ENCODE measurements at regions not wholly inside any gene's neighbourhood (a gene's known extent, or its start where the extent isn't known, plus 50 kb on each side); places are given as distances from the start of the nearest gene placed in this dataset.

DNA sequence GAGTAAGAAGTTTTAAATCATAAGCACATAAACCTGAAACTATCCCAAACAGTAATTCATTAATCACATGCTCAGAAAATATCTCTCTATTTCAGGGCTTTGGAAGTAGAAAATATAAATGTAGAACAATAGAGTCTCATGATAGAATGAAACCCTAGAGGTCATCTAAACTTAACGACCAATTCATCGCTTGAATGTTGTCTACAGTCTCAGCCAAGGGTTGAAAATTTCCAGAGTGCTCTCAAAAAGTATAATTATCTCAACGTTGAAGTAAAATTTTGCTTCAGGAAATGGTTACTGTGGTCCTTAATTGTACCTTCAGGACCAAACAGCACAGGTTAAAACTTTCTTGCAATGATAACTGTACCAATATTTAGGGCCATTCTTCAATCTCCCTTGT is 1053.6 kb upstream of the SEL1L start:
- H3K4me1 ChIP-seq: no peaks in the 10 kb centered on the region
- DNase-seq: no peak

GRCh38 chr14:82595466-82595865 is 1061.8 kb upstream of the SEL1L start:
- no peaks in the 10 kb centered on the region for H3K27me3 ChIP-seq
- no peak overlapping the region for H3K4me3 ChIP-seq
- ATAC-seq (no peak), DNase-seq (no peak)
- intact Hi-C loops (cut with DNase I): no loop called here
- TF ChIP-seq POLR2A (IDR thresholded peaks at IDR 0.05): no peak
- TF ChIP-seq, protein P1, sequence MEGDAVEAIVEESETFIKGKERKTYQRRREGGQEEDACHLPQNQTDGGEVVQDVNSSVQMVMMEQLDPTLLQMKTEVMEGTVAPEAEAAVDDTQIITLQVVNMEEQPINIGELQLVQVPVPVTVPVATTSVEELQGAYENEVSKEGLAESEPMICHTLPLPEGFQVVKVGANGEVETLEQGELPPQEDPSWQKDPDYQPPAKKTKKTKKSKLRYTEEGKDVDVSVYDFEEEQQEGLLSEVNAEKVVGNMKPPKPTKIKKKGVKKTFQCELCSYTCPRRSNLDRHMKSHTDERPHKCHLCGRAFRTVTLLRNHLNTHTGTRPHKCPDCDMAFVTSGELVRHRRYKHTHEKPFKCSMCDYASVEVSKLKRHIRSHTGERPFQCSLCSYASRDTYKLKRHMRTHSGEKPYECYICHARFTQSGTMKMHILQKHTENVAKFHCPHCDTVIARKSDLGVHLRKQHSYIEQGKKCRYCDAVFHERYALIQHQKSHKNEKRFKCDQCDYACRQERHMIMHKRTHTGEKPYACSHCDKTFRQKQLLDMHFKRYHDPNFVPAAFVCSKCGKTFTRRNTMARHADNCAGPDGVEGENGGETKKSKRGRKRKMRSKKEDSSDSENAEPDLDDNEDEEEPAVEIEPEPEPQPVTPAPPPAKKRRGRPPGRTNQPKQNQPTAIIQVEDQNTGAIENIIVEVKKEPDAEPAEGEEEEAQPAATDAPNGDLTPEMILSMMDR (IDR thresholded peaks at IDR 0.05): no peak
- H3K27ac ChIP-seq: no peak overlapping the region
- H3K36me3 ChIP-seq: no peaks in the 10 kb centered on the region
- H3K9me3 ChIP-seq: peaks cover 0 to 7% (median 0%) of the 10 kb centered on the region in 12 donors
- H3K4me1 ChIP-seq: no peaks in the 10 kb centered on the region

More for the DNA sequence above, 1053.6 kb upstream of the SEL1L start:
- H3K36me3 ChIP-seq: no peaks in the 10 kb centered on the region
- intact Hi-C loops (cut with DNase I): no loop called here
- 65 to 73% (median 70%) methylated on average over 3 of the region's 3 CpGs for WGBS, 4 donors
- H3K9me3 ChIP-seq: no peaks in the 10 kb centered on the region
- H3K27me3 ChIP-seq: no peaks in the 10 kb centered on the region
- ATAC-seq: no peak
- H3K4me3 ChIP-seq: no peak overlapping the region
- TF ChIP-seq, protein P1 (IDR thresholded peaks at IDR 0.05): no peak
- TF ChIP-seq POLR2A (IDR thresholded peaks at IDR 0.05): no peak
- no peak overlapping the region for H3K27ac ChIP-seq

GRCh38 chr14:82602794-82603193 is 1069.1 kb upstream of the SEL1L start:
- Histone ChIP-seq H3K27me3 (no peaks in the 10 kb centered on the region), H3K36me3 (no peaks in the 10 kb centered on the region), H3K9me3 (peaks cover 0 to 25% (median 1%) of the 10 kb centered on the region in 12 donors), H3K4me1 (no peaks in the 10 kb centered on the region), H3K27ac (no peak overlapping the region), H3K4me3 (no peak overlapping the region)
- TF ChIP-seq, protein P1 (IDR thresholded peaks at IDR 0.05): no peak
- TF ChIP-seq POLR2A (IDR thresholded peaks at IDR 0.05): no peak
- 76 to 92% (median 81%) methylated on average over 1 of the region's 1 CpG for WGBS, 4 donors
- DNase-seq: no peak
- intact Hi-C loops (cut with DNase I): no loop called here
- ATAC-seq: no peak

- Histone ChIP-seq H3K36me3 (no peaks in the 10 kb centered on the region), H3K4me1 (no peaks in the 10 kb centered on the region), H3K9me3 (peaks cover 0 to 18% (median 0%) of the 10 kb centered on the region in 12 donors), H3K4me3 (no peak overlapping the region), H3K27me3 (no peaks in the 10 kb centered on the region), H3K27ac (no peak overlapping the region)
- TF ChIP-seq POLR2A (IDR thresholded peaks at IDR 0.05): no peak
- TF ChIP-seq, protein P1 (IDR thresholded peaks at IDR 0.05): no peak
- no peak for DNase-seq
- no peak for ATAC-seq
- intact Hi-C loops (cut with DNase I): no loop called here
Observed at GRCh38 chr14:82604819-82605218, 1071.2 kb upstream of the SEL1L start.
